Heart right ventricle (tissue), 16 donors: ENCODE measurements at regions not wholly inside any gene's neighbourhood (a gene's known extent, or its start where the extent isn't known, plus 50 kb on each side); places are given as distances from the start of the nearest gene placed in this dataset.

Experiments
- ATAC-seq, 8 donors: fragments of 200-7000 bp; cut with Tn5 transposase; one replicate each; pipeline ENCODE4 v1.9.1; 2020; ENCODE audit warnings: mild to moderate bottlenecking in 8 of 8, moderate library complexity in 8 of 8, moderate number of reproducible peaks in 1 of 8
- DNase-seq, 2 donors: peaks; one replicate each; pipeline ENCODE4 v3.0.0-alpha.2; 2020
- H3K27ac ChIP-seq, 10 donors: fragments of 200-600 bp; sonication (generic) in 2 of 10; one replicate each; pipeline versions ENCODE4 v1.5.0 to v1.8.0; 2020 to 2022; ENCODE audit warnings: mild to moderate bottlenecking in 3 of 10
- H3K27me3 ChIP-seq, 7 donors: fragments of 200-600 bp; one replicate each; pipeline ENCODE4 v1.8.0; 2021 to 2022; ENCODE audit warnings: mild to moderate bottlenecking in 2 of 7
- H3K36me3 ChIP-seq, 9 donors: fragments of 200-600 bp; sonication (generic) in 1 of 9; one replicate each; pipeline versions ENCODE4 v1.5.0 to v1.8.0; 2020 to 2022; ENCODE audit warnings: mild to moderate bottlenecking in 2 of 9
- H3K4me1 ChIP-seq, 9 donors: fragments of 200-600 bp; sonication (generic) in 1 of 9; one replicate each; pipeline versions ENCODE4 v1.5.0 to v1.8.0; 2020 to 2022; ENCODE audit warnings: mild to moderate bottlenecking in 4 of 9
- H3K4me3 ChIP-seq, 10 donors: fragments of 200-600 bp; sonication (generic) in 2 of 10; one replicate each; pipeline versions ENCODE4 v1.5.0 to v1.8.0; 2020 to 2022; ENCODE audit warnings: mild to moderate bottlenecking in 7 of 10, moderate library complexity in 2 of 10
- H3K9me3 ChIP-seq, 11 donors: fragments of 200-600 bp in 10 of 11; sonication (generic) in 2 of 11; one replicate each; pipeline versions ENCODE4 v1.5.0 to v1.8.0; 2013 to 2022; ENCODE audit warnings: mild to moderate bottlenecking in 2 of 11, control low read depth in 1 of 11, moderate library complexity in 1 of 11
- WGBS, 2 donors: extraction: QIAGEN DNeasy Blood & Tissue Kit; methylation state at CpG; one replicate each; pipeline ENCODE4 v1.1.7; 2013; ENCODE audit warnings: inconsistent platforms in 1 of 2; 5-methylcytosine and 5-hydroxymethylcytosine counted together
- intact Hi-C, 10 donors: fragments of 100-400 bp; cut with DNase I; formaldehyde crosslinking; loops; one replicate each; pipeline versions ENCODE4 v1.11.1 to v1.14.2; 2022
- TF ChIP-seq, protein P1 (sequence below), 9 donors: fragments of 200-600 bp; sonication (generic) in 2 of 9; IDR thresholded peaks; one replicate each; pipeline versions ENCODE4 v1.5.0 to v1.8.0; 2021 to 2022; ENCODE audit warnings: antibody characterized with exemption in 9 of 9, mild to moderate bottlenecking in 5 of 9, moderate library complexity in 1 of 9
- donor health status: Arrhythmogenic right ventricular cardiomyopathy.
- donor health status: ischemic (EF 13 %, LVEDD 7.1; RV severe dilation, severe dysfunction).
- donor health status: healthy with polysubstance abuse.
- donor health status: DM: no; HTN: yes; CAD: no.
- donor health status: DM: no; HTN: no; CAD: no.
- donor health status: ischemic (EF 25% LVEDD 6.9; RV normal size, moderate dysfunction).
- donor health status: ischemic (EF 25% LVEDD 5.7; RV mildly dilated, moderate dysfunction).
- donor health status: healthy.
- donor health status: DM: yes; HTN: yes; CAD: no.
- donor health status: Ischemic cardiomyopathy.
- donor health status: ischemic (EF 35%, LVEDD 5.7; RV mildly dilated, moderate dysfunction).
- donor health status: nonischemic (EF 11% LVEDD 7.7; RV severe dilation, severe dysfunction).
- donor health status: DM: yes; HTN: yes; CAD: no.
- donor health status: PGD.
- donor health status: ischemic (EF 29% LVEDD 5.4; RV normal size, mild dysfunction).
- donor health status: nonischemic (EF 23%, LVEDD 6.1; RV moderate dilation, normal function).

DNA sequence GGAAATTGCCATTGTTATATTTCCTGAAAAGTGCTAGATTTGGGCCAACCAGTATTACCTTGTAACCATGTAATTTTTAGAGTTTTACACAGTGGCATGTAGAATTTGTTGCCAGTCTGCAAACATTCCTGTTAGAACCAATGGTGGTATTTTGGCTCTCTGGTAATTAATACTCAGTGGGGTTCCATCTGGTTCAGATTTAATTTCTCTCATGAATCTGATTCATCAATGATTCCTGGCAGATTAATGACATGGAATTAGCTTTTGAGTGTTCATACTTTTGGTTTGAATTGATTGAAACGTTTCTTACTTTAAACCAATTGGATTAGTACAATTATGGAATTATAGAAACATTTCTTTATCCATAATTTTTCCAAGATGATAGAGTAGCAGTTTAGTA is 93.2 kb downstream of the MC4R start:
- no peak overlapping the region for H3K27ac ChIP-seq
- ATAC-seq: no peak
- no peaks in the 10 kb centered on the region for H3K9me3 ChIP-seq
- no peaks in the 10 kb centered on the region for H3K27me3 ChIP-seq
- no peak overlapping the region for H3K4me3 ChIP-seq
- 49 to 54% methylated on average over 1 of the region's 1 CpG for WGBS, 2 donors
- no peaks in the 10 kb centered on the region for H3K36me3 ChIP-seq
- DNase-seq: no peak
- TF ChIP-seq, protein P1, sequence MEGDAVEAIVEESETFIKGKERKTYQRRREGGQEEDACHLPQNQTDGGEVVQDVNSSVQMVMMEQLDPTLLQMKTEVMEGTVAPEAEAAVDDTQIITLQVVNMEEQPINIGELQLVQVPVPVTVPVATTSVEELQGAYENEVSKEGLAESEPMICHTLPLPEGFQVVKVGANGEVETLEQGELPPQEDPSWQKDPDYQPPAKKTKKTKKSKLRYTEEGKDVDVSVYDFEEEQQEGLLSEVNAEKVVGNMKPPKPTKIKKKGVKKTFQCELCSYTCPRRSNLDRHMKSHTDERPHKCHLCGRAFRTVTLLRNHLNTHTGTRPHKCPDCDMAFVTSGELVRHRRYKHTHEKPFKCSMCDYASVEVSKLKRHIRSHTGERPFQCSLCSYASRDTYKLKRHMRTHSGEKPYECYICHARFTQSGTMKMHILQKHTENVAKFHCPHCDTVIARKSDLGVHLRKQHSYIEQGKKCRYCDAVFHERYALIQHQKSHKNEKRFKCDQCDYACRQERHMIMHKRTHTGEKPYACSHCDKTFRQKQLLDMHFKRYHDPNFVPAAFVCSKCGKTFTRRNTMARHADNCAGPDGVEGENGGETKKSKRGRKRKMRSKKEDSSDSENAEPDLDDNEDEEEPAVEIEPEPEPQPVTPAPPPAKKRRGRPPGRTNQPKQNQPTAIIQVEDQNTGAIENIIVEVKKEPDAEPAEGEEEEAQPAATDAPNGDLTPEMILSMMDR (IDR thresholded peaks at IDR 0.05): no peak
- H3K4me1 ChIP-seq: no peaks in the 10 kb centered on the region
- intact Hi-C loops: no loop called here

DNA sequence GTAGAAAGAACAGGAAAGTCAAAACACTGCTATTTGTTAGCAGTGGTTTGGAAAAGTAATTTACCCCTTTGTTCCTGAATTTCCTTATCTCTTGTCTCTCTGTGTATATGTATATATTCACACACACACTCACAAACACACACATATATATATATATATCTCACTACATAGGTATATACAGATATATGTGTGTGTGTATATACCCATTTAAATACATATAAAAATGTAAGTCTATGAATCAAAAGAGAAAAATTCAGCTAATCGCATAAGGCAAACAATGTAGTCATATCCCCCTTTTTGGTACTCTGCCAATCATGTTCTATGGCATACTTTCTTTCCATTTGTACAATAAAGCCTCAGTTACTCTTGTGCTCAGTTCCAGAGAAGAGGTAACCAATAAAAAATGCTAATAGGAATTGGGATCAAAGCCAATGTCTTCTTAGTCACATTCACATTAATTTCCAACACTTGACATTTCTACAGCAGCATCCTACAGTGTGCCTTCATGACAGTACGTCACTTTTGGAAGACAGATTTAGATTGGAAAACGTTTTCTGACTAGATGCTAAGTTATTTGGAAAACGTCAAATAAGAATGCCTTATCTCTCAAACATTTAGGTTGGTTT is 94.6 kb downstream of the MC4R start:
- Histone ChIP-seq H3K27me3 (no peaks in the 10 kb centered on the region), H3K36me3 (no peaks in the 10 kb centered on the region), H3K4me3 (no peak overlapping the region), H3K27ac (no peak overlapping the region), H3K9me3 (peaks cover 0 to 7% (median 4%) of the 10 kb centered on the region in 11 donors), H3K4me1 (no peaks in the 10 kb centered on the region)
- intact Hi-C loops: no loop called here
- no peak for DNase-seq
- 54 to 58% methylated on average over 4 of the region's 4 CpGs for WGBS, 2 donors
- TF ChIP-seq, protein P1 (IDR thresholded peaks at IDR 0.05): no peak
- ATAC-seq: no peak

DNA sequence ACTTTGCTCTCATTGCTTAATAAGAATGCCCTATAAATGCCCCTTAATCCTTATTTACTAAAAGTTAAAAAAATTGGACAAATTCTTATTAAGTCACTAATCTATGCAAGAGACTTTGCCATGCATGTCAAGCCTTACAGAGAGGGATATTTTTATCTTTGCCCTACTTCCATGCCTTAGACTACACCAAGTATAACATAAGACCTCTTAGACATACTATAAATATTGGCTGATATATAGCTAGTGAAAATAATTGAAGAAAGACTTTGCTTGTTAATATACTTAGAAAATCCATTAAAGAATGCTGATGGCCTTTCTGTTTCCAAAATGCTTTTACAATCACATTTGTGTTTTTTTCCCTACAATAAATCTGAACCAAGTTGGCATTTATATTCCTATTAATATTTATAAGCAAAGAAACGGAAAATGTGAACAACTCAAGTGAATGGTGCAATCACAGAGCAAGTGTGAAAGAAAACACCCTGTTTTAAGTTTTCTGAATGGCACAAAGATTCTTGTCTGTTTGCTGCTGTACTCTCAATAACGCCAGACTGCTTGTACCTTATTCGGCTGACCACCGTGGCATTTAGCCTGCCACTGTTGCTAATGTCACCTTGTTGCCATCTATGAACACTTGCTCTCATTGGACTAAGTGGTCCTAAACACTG is 105.0 kb downstream of the MC4R start:
- intact Hi-C loops: no loop called here
- no peak overlapping the region for H3K4me3 ChIP-seq
- TF ChIP-seq, protein P1 (IDR thresholded peaks at IDR 0.05): no peak
- DNase-seq (no peak), ATAC-seq (no peak)
- H3K9me3 ChIP-seq: peaks cover 0 to 17% (median 0%) of the 10 kb centered on the region in 11 donors
- no peaks in the 10 kb centered on the region for H3K36me3 ChIP-seq
- no peaks in the 10 kb centered on the region for H3K4me1 ChIP-seq
- WGBS, 2 donors: 77 to 84% methylated on average over 4 of the region's 4 CpGs
- H3K27me3 ChIP-seq: no peaks in the 10 kb centered on the region
- H3K27ac ChIP-seq: no peak overlapping the region

DNA sequence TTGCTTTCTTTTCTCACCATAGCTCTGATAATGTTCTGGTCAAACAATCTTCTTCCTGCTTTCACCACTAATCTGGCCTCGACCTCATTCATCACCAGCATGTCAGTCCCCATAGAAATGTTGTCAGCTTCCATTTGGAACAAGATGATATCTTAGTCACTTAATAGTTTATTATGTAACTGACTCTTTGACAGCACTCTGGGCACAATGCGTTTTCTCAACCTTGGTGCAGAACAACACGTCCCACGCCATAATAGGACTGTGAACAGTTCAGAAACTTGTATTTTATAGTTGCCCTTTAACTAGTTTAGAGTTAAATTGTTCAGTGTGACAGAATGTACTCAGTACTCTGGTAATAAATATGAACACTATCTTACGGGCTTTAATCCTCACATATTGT is 106.0 kb downstream of the MC4R start:
- ATAC-seq: no peak
- no peaks in the 10 kb centered on the region for H3K36me3 ChIP-seq

More for the DNA sequence above, 106.0 kb downstream of the MC4R start:
- Histone ChIP-seq H3K9me3 (peaks cover 0 to 8% (median 0%) of the 10 kb centered on the region in 11 donors), H3K4me3 (no peak overlapping the region), H3K27me3 (no peaks in the 10 kb centered on the region), H3K27ac (no peak overlapping the region), H3K4me1 (no peaks in the 10 kb centered on the region)
- DNase-seq: no peak
- 42 to 61% methylated on average over 5 of the region's 5 CpGs for WGBS, 2 donors
- intact Hi-C loops: no loop called here
- TF ChIP-seq, protein P1 (IDR thresholded peaks at IDR 0.05): no peak
